ENCODE measurements at regions not wholly inside any gene's neighbourhood (a gene's known extent, or its start where the extent isn't known, plus 50 kb on each side); places are given as distances from the start of the nearest gene placed in this dataset.

DNA sequence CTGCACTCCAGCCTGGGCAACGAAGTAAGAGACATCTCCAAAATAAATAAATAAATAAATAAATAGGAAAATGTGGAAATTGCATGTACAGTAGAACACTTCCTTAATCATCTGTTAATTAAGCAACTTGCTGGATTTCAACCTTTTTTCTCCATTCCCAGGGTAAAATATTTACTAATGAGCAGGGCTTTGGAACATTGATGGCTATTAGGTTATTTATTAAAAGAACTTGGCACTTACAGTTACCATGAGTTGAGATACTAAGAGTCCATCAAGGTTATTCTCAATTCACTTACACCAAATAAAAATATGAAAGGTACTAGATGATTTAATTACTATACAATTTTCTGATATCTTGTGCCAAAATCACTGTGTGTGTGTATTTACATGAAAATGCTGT, 607.1 kb downstream of the PCDH18 start:
- no peak for TF ChIP-seq ZFX (IDR thresholded peaks at IDR 0.05; ENCODE audit: borderline replicate concordance)
- TF ChIP-seq, protein P1, sequence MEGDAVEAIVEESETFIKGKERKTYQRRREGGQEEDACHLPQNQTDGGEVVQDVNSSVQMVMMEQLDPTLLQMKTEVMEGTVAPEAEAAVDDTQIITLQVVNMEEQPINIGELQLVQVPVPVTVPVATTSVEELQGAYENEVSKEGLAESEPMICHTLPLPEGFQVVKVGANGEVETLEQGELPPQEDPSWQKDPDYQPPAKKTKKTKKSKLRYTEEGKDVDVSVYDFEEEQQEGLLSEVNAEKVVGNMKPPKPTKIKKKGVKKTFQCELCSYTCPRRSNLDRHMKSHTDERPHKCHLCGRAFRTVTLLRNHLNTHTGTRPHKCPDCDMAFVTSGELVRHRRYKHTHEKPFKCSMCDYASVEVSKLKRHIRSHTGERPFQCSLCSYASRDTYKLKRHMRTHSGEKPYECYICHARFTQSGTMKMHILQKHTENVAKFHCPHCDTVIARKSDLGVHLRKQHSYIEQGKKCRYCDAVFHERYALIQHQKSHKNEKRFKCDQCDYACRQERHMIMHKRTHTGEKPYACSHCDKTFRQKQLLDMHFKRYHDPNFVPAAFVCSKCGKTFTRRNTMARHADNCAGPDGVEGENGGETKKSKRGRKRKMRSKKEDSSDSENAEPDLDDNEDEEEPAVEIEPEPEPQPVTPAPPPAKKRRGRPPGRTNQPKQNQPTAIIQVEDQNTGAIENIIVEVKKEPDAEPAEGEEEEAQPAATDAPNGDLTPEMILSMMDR (IDR thresholded peaks at IDR 0.05), result no peak
- no peak overlapping the region for H3K27ac ChIP-seq

DNA sequence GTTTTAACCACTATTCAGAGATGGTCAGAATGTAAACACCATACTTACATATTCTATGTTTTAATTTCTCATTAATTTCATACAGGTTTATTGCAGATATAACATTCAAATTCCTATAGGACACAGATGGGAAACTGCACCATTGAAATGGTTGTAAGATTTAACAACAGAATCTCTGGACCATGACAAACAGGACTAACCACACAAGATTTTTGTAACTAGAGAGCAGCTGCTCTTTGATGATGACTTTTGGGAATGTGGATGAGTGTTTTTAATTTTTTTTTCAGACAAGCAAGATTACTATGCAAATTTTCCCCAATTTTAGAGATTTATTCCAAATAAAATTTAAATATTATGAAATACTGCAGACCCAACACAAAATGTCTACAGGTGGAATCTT, 610.2 kb downstream of the PCDH18 start:
- no peak overlapping the region for H3K27ac ChIP-seq
- no peak for TF ChIP-seq ZFX (IDR thresholded peaks at IDR 0.05; ENCODE audit: borderline replicate concordance)
- TF ChIP-seq, protein P1 (IDR thresholded peaks at IDR 0.05), result no peak

DNA sequence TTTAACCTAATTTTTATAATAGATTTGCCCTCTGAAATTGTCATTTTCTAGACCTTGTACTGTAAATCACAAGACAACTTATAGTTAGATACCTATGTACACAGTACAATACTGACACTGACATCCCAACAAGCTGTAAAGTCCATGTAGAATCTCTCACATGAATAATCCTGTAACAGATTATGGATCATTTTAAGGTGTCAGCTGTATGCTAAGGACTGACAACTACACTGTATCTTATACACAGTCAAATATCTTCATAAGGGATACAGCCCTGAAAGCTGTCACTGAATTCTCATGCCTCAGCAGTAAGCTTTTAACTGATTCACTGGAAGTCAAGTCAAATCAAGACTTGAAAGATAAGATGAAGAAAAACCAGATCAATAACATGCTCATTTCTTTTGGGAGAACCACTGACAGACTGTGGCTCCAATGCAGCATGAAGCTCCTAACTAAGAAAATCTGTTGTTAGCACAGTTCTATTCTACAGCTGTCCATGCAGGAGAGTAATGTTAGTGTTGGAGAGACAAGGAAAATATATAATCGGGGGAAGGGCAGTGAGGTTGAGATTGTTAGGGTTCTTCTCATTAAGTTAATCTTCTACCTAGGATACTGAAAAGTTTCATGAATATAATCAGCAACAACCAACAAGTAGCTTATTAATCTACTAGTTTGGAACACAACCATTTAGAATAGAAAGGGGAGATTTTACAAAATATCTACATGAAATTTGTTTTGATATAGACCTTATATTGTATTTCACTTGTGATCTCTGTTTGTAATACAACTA, 612.0 kb downstream of the PCDH18 start:
- H3K27ac ChIP-seq, result no peak overlapping the region
- TF ChIP-seq, protein P1 (IDR thresholded peaks at IDR 0.05), result no peak
- TF ChIP-seq ZFX (IDR thresholded peaks at IDR 0.05; ENCODE audit: borderline replicate concordance), result no peak

DNA sequence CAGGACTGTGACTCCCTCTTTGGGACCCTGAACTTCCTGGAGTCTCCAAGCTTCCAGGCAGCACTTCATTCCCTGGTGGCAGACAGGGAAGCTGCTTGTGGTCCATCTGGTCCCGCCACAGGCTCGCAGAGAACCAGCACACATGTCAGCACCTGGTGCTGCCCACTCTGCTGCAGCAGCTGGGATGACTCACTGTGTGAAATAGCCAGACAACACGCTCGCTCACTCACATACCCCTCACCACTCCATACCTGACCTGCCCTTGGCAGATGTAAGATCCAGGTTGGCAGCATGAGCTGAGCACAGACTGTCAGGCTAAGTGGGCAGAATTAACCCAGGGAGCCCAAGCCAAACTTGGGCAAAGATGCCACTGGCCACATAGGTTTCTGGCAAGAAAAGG, 613.5 kb downstream of the PCDH18 start:
- TF ChIP-seq, protein P1 (IDR thresholded peaks at IDR 0.05), result no peak
- no peak for TF ChIP-seq ZFX (IDR thresholded peaks at IDR 0.05; ENCODE audit: borderline replicate concordance)
- H3K27ac ChIP-seq, result no peak overlapping the region

DNA sequence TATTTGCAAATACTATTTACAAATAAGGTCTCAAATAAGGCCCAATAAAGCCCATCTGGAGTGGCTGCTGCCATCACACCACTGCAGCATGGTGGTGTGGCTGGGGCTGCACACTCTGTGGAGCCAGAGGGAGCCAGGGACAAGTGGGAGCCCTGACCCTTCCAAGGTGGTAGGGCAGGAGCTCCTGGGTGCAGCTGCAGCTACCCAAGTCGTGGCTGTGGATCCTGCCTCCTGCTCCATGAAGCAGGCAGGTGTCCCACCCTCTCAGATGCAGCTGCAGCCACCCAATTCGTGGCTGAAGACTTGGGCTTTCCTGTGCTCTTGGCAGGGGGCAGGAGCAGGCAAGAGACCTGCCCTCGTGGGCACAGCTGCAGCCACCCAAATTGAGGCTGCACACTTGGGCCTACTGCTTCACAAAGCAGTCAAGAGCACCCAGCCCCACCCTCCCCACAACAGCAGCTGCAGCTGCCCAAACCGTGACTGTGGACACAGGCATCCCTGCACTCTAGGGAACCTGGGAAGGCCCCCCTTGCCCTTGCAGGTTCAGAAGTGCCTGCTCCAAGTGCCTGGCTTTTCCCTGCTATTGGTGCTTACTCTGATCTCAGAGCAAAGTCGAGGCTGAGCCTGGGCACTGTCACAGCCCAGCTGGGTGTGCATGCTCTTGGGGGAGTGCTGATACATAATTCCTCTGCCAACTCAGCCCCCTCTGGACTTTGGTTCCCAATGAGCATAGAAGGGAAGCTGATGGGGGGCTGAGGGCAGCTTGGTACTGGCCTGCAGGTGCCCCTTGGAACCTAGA, 614.8 kb downstream of the PCDH18 start:
- no peak overlapping the region for H3K27ac ChIP-seq
- TF ChIP-seq, protein P1 (IDR thresholded peaks at IDR 0.05), result no peak
- no peak for TF ChIP-seq ZFX (IDR thresholded peaks at IDR 0.05; ENCODE audit: borderline replicate concordance)

DNA sequence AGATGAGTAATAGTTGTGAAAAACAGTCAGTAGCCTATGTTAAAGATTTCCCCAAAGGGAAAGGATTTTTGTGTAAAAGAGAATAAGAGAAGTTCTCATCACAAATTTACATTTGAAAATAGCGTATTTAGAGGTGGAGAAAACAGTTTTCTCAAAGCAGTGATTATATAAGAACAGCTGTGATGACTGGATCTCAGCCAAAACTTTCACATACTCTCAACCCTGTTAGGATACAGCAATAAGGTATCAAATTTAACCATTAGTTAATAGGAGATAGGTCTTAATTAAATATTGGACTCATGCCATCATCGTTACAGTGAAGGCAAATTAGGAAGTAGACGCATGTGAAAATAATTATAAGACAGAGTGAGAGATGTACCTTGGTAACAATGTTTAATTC, 622.7 kb downstream of the PCDH18 start:
- TF ChIP-seq, protein P1 (IDR thresholded peaks at IDR 0.05), result no peak
- TF ChIP-seq ZFX (IDR thresholded peaks at IDR 0.05; ENCODE audit: borderline replicate concordance), result no peak
- no peak overlapping the region for H3K27ac ChIP-seq

DNA sequence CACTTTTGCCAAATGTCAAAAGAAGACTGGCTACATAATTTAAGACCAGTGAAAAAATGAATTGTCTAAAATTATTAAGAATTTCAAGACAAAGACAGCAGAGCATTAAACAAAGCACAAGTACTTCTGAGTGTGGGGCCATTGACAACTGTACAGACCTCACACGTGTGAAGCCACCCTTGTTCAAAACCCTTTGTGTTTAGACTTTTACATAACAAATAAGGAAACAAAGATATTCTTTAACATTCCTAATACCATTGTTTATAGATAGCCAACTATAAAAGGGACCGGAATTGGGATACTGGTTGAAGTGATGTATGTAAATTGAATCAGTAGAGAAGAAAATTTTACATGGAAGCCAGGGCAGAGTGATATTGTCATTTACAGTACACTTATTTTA, 624.2 kb downstream of the PCDH18 start:
- TF ChIP-seq ZFX (IDR thresholded peaks at IDR 0.05; ENCODE audit: borderline replicate concordance), result no peak
- TF ChIP-seq, protein P1 (IDR thresholded peaks at IDR 0.05), result no peak
- no peak overlapping the region for H3K27ac ChIP-seq
